GM10266 (cell line): ENCODE measurements at regions not wholly inside any gene's neighbourhood (a gene's known extent, or its start where the extent isn't known, plus 50 kb on each side); places are given as distances from the start of the nearest gene placed in this dataset.

Experiments
- DNase-seq: peaks from one replicate; pipeline ENCODE4 v3.0.0; 2012; ENCODE audit errors: extremely low spot score
- TF ChIP-seq, protein P1 (sequence below): IDR thresholded peaks from 2 replicates; pipeline ENCODE4 v1.5.1; 2012; ENCODE audit warnings: mild to moderate bottlenecking, low read depth; ENCODE audit not compliant: control insufficient read depth, insufficient read depth; ENCODE audit errors: missing control alignments

DNA sequence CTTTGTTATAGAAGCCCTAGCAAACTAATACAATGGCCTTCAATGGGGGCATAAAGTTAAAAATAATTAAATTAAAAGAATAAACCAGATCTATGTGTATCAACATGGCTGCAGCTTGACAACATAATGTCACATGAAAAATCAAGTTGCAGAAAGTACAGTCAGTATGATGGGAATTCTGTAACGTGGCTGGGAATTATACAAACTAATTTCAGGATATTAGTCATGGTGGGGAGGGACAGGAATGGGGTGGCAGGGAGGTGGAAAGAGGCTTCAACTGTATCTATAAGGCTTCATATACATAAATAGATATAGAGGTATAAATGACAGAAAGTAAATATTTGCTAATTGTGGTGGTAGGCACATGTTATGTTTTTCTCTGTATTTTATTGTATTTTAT lies 107.1 kb downstream of the UNC5CL start:
- no peak for DNase-seq
- TF ChIP-seq, protein P1, sequence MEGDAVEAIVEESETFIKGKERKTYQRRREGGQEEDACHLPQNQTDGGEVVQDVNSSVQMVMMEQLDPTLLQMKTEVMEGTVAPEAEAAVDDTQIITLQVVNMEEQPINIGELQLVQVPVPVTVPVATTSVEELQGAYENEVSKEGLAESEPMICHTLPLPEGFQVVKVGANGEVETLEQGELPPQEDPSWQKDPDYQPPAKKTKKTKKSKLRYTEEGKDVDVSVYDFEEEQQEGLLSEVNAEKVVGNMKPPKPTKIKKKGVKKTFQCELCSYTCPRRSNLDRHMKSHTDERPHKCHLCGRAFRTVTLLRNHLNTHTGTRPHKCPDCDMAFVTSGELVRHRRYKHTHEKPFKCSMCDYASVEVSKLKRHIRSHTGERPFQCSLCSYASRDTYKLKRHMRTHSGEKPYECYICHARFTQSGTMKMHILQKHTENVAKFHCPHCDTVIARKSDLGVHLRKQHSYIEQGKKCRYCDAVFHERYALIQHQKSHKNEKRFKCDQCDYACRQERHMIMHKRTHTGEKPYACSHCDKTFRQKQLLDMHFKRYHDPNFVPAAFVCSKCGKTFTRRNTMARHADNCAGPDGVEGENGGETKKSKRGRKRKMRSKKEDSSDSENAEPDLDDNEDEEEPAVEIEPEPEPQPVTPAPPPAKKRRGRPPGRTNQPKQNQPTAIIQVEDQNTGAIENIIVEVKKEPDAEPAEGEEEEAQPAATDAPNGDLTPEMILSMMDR = no peak

GRCh38 chr6:40930555-40930954 lies 108.5 kb downstream of the UNC5CL start:
- TF ChIP-seq, protein P1 = no peak

GRCh38 chr6:40930045-40930444 lies 109.0 kb downstream of the UNC5CL start:
- no peak for DNase-seq
- TF ChIP-seq, protein P1 = no peak

More at GRCh38 chr6:40930555-40930954, 108.5 kb downstream of the UNC5CL start:
- DNase-seq = no peak

GRCh38 chr6:40929176-40929575 lies 109.8 kb downstream of the UNC5CL start:
- TF ChIP-seq, protein P1 = no peak
- DNase-seq = no peak

DNA sequence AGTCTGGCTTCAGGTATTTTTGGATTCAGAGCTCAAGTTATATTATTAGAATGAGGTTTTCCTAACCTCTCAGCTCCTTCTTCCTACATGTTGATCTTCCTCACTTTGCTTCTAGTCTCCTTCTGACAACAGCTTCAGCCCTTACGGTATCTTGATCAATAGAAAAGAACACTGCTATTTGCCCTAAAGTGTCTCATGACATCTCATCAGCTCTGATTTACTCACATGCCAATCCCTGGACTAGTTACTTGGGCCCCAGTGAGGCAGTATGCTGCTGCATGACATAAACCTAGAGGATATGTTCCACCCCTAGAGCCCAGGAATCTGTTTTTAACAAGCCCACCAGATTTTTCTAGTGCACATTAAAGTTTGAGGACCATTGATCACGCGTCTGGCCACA lies 110.3 kb downstream of the UNC5CL start:
- TF ChIP-seq, protein P1 = no peak
- no peak for DNase-seq

DNA sequence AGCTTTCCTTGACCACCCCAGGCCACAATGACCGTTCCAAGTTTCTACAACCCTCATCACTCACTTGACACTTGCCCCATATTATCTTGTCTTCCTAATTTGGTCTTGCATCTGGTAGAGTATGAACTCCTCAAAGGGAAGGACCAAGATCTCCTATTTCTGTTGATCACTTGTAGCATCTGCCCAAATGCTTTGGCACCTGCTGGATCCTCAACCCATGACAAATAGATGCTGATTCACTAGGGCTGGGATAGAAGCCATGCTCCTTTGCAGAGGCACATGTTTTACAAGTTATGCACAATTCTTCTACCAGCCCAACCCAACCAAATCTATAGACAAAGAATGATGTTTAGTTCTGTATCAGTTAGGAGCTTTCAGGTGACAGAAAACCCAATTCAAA lies 110.7 kb downstream of the UNC5CL start:
- no peak for DNase-seq
- TF ChIP-seq, protein P1 = no peak

DNA sequence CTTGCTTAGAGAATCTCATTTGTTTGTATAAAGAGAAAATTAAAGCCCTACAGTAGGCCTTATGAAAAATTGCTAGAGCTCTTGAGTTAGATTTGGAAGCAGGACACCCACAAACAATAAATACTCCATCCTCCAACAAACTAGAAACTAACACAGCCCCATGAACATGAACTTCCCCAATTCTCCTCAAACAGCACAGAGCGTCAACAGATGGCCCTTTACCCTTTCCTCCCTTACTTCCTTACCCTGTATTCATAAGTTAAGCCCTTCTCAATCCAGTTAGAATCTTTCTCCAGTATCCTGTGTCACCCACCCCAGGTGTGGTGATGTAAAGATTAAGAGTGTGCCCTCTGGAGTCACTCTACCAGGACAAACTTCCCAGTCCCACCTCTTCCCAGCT lies 113.7 kb downstream of the UNC5CL start:
- TF ChIP-seq, protein P1 = no peak
- DNase-seq = no peak
